Gastrocnemius medialis (tissue), 4 donors: ENCODE measurements at regions not wholly inside any gene's neighbourhood (a gene's known extent, or its start where the extent isn't known, plus 50 kb on each side); places are given as distances from the start of the nearest gene placed in this dataset.

Source experiments
- ATAC-seq, 2 donors: fragments of 150-250 bp; one replicate each; pipeline ENCODE4 v1.9.1; 2016
- DNase-seq, 2 donors: peaks; one replicate each; pipeline ENCODE4 v3.0.0-alpha.2; 2019
- H3K27ac ChIP-seq, 4 donors: fragments of 200-600 bp; sonication (generic); 1 replicate in 1 of 4; 2 replicates in 3 of 4; pipeline ENCODE4 v1.5.1; 2016 to 2018; ENCODE audit warnings: mild to moderate bottlenecking in 2 of 4, moderate library complexity in 1 of 4
- H3K27me3 ChIP-seq, 3 donors: fragments of 200-600 bp; sonication (generic) in 2 of 3; 1 replicate in 1 of 3; 2 replicates in 2 of 3; pipeline versions ENCODE4 v1.5.1 to v1.6.0; 2016 to 2019; ENCODE audit warnings: mild to moderate bottlenecking in 1 of 3, moderate library complexity in 1 of 3
- H3K36me3 ChIP-seq, 2 donors: fragments of 200-600 bp; sonication (generic) in 1 of 2; one replicate each; pipeline ENCODE4 v1.5.1; 2017 to 2018
- H3K4me1 ChIP-seq, 2 donors: fragments of 200-600 bp; sonication (generic) in 1 of 2; one replicate each; pipeline ENCODE4 v1.5.1; 2016 to 2017; ENCODE audit warnings: mild to moderate bottlenecking in 2 of 2
- H3K4me3 ChIP-seq, 4 donors: fragments of 200-600 bp; sonication (generic) in 3 of 4; 1 replicate in 1 of 4; 2 replicates in 3 of 4; pipeline ENCODE4 v1.5.1; 2016 to 2019; ENCODE audit warnings: mild to moderate bottlenecking in 2 of 4
- H3K9me3 ChIP-seq, 3 donors: fragments of 200-600 bp; sonication (generic) in 2 of 3; 1 replicate in 1 of 3; 2 replicates in 2 of 3; pipeline ENCODE4 v1.5.1; 2016 to 2019
- POLR2A ChIP-seq, 2 donors: fragments of 450-650 bp; IDR thresholded peaks; one replicate each; pipeline ENCODE4 v1.6.1; 2017; ENCODE audit warnings: antibody characterized with exemption in 2 of 2, mild to moderate bottlenecking in 2 of 2, moderate library complexity in 2 of 2
- in situ Hi-C, 4 donors: fragments of 200-750 bp; cut with MboI; loops; one replicate each; pipeline versions ENCODE4 v1.15.0 to v1.8.0; 2017; ENCODE audit warnings: low sequenced_read_pairs in 4 of 4
- intact Hi-C: fragments of 100-400 bp; cut with DNase I; formaldehyde crosslinking; loops from one replicate; pipeline ENCODE4 v1.15.1; 2023; ENCODE audit warnings: low total_unique reads
- TF ChIP-seq, protein P1 (sequence below), 5 experiments: fragments of 450-650 bp in 3 of 5; fragments of 200-600 bp in 2 of 5; sonication (generic) in 2 of 5; IDR thresholded peaks in 4 of 5; conservative IDR thresholded peaks in 1 of 5; 1 replicate in 4 of 5; 2 replicates in 1 of 5; pipeline ENCODE4 v1.5.1; 2016 to 2019; ENCODE audit warnings: antibody characterized with exemption in 5 of 5, mild to moderate bottlenecking in 3 of 5, moderate library complexity in 3 of 5

DNA sequence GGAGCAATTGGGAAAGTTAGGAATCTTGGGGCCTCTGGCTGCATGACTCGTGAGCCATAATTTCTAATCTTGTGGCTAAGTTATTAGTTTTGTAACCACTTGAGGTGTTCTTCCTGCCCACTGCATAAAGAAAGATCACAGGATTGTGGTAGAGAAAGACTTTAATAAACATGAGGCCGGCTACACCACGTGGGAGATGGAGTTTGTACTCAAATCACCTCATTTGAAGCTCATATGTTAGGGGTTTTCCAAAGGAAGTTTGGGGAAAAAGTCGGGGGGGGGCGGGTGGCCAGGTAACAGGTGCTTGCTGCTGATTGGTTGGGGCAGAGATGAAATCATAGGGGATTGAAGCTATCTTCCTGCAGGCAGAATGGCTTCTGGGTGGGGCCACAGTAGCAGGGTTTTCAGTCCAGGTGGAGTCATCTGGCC, 287.8 kb downstream of the ZNF674 start:
- in situ Hi-C loops: no loop called here
- intact Hi-C loops: no loop called here
- no peaks in the 10 kb centered on the region for H3K9me3 ChIP-seq
- no peak for ATAC-seq
- TF ChIP-seq POLR2A (IDR thresholded peaks at IDR 0.05): no peak
- TF ChIP-seq, protein P1, sequence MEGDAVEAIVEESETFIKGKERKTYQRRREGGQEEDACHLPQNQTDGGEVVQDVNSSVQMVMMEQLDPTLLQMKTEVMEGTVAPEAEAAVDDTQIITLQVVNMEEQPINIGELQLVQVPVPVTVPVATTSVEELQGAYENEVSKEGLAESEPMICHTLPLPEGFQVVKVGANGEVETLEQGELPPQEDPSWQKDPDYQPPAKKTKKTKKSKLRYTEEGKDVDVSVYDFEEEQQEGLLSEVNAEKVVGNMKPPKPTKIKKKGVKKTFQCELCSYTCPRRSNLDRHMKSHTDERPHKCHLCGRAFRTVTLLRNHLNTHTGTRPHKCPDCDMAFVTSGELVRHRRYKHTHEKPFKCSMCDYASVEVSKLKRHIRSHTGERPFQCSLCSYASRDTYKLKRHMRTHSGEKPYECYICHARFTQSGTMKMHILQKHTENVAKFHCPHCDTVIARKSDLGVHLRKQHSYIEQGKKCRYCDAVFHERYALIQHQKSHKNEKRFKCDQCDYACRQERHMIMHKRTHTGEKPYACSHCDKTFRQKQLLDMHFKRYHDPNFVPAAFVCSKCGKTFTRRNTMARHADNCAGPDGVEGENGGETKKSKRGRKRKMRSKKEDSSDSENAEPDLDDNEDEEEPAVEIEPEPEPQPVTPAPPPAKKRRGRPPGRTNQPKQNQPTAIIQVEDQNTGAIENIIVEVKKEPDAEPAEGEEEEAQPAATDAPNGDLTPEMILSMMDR (IDR thresholded peaks at IDR 0.05 in 4 of 5, conservative IDR thresholded peaks at IDR 0.05 in 1 of 5): no peak
- no peaks in the 10 kb centered on the region for H3K4me1 ChIP-seq
- H3K4me3 ChIP-seq: no peak overlapping the region
- no peaks in the 10 kb centered on the region for H3K36me3 ChIP-seq
- no peaks in the 10 kb centered on the region for H3K27me3 ChIP-seq
- DNase-seq: no peak
- no peak overlapping the region for H3K27ac ChIP-seq

DNA sequence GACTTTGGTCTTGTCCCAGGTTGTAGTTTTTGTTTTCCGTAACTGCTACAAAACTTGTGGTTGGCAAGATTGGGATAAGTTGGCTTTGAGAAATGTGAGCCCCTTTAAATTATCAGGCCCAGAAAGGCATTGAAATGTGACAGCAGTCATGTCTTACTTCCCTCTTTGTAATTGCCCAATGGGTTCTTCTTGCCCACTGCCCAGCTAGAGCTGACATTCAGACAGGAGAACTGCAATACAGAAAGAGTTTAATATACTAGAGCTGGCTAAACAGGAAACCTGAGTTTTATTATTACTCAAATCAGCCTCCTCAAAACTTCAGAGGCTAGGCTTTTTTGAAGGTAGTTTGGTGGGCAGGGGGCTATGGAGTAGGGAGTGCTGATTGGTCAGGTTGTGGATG, 288.3 kb downstream of the ZNF674 start:
- Histone ChIP-seq H3K9me3 (no peaks in the 10 kb centered on the region), H3K36me3 (no peaks in the 10 kb centered on the region), H3K4me3 (no peak overlapping the region), H3K27ac (no peak overlapping the region), H3K27me3 (no peaks in the 10 kb centered on the region), H3K4me1 (no peaks in the 10 kb centered on the region)
- in situ Hi-C loops (no loop called here), intact Hi-C loops (no loop called here)
- ATAC-seq: no peak
- TF ChIP-seq POLR2A (IDR thresholded peaks at IDR 0.05): no peak
- TF ChIP-seq, protein P1 (IDR thresholded peaks at IDR 0.05 in 4 of 5, conservative IDR thresholded peaks at IDR 0.05 in 1 of 5): no peak
- no peak for DNase-seq

- in situ Hi-C loops: no loop called here
- no peaks in the 10 kb centered on the region for H3K4me1 ChIP-seq
- H3K9me3 ChIP-seq: no peaks in the 10 kb centered on the region
Measured at GRCh38 chrX:46255046-46255445, 290.2 kb downstream of the ZNF674 start.

DNA sequence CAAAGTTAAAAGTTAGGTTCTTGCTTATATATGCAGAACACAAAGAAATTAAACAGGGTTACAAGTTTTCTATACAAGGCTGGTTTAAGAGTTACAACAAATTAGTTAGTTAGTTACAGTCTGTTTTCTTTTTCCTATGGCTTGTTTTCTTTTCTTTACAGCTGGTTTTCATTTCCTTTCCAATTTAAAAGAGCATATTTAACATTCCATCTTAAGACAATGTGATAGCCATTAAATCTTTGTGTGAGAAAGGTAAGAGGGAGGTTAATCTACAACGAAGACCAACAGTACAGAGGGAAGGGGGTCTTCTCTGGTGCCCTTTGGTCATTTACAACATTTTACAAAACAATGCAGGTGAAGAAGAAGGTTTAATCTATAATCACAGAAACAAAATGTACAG, 290.6 kb downstream of the ZNF674 start:
- Histone ChIP-seq H3K4me3 (no peak overlapping the region), H3K27ac (no peak overlapping the region), H3K9me3 (no peaks in the 10 kb centered on the region), H3K36me3 (no peaks in the 10 kb centered on the region), H3K27me3 (no peaks in the 10 kb centered on the region), H3K4me1 (no peaks in the 10 kb centered on the region)
- intact Hi-C loops: no loop called here
- in situ Hi-C loops: no loop called here
- TF ChIP-seq, protein P1 (IDR thresholded peaks at IDR 0.05 in 4 of 5, conservative IDR thresholded peaks at IDR 0.05 in 1 of 5): no peak
- TF ChIP-seq POLR2A (IDR thresholded peaks at IDR 0.05): no peak
- ATAC-seq (no peak), DNase-seq (no peak)

More at GRCh38 chrX:46255046-46255445, 290.2 kb downstream of the ZNF674 start:
- Histone ChIP-seq H3K4me3 (no peak overlapping the region), H3K27ac (no peak overlapping the region), H3K36me3 (no peaks in the 10 kb centered on the region), H3K27me3 (no peaks in the 10 kb centered on the region)
- no peak for TF ChIP-seq POLR2A (IDR thresholded peaks at IDR 0.05)
- TF ChIP-seq, protein P1 (IDR thresholded peaks at IDR 0.05 in 4 of 5, conservative IDR thresholded peaks at IDR 0.05 in 1 of 5): no peak
- intact Hi-C loops: no loop called here
- DNase-seq (no peak), ATAC-seq (no peak)

- Histone ChIP-seq H3K27me3 (no peaks in the 10 kb centered on the region), H3K36me3 (no peaks in the 10 kb centered on the region), H3K4me3 (no peak overlapping the region), H3K9me3 (no peaks in the 10 kb centered on the region), H3K4me1 (no peaks in the 10 kb centered on the region), H3K27ac (no peak overlapping the region)
- in situ Hi-C loops (no loop called here), intact Hi-C loops (no loop called here)
- TF ChIP-seq, protein P1 (IDR thresholded peaks at IDR 0.05 in 4 of 5, conservative IDR thresholded peaks at IDR 0.05 in 1 of 5): no peak
- no peak for TF ChIP-seq POLR2A (IDR thresholded peaks at IDR 0.05)
- ATAC-seq: no peak
- DNase-seq: no peak
Measured at GRCh38 chrX:46251755-46252154, 293.5 kb downstream of the ZNF674 start.
